ENCODE measurements at regions not wholly inside any gene's neighbourhood (a gene's known extent, or its start where the extent isn't known, plus 50 kb on each side); places are given as distances from the start of the nearest gene placed in this dataset.

DNA sequence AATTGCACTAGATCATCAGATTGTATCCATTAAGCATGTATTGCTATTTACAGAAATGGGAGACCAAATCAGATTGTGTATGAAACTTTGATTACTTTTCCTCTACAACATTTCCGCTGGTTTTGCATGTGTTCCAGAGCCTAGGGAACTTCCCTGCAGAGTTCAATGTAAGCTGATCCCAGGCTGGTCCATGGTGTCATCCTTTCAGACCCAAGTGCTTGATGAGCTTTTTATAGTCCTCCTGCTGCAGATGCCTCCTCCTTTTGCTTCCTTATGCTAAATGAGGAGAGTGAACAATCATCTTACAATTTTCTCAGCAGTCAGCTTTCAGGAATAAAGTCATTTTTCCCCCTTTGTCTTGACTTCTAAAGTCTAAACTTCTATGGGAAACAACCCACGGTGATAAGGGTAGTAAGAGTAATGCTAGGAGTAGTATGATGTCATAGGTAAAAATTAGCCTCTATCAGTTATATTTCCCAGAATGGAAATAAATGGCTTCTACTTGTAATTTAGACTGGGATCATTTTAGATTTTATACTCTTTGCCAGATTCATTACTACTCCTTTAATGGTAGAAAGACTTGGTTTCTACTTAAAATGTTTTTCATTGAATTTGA is 55.1 kb upstream of the SLC4A4 start:
- no peak for TF ChIP-seq CREB5 (CRISPR knock-in tag; IDR thresholded peaks at IDR 0.05; ENCODE audit: low read depth)
- TF ChIP-seq GLIS3 (CRISPR knock-in tag; IDR thresholded peaks at IDR 0.05) = no peak
- TF ChIP-seq ISL1 (CRISPR knock-in tag; IDR thresholded peaks at IDR 0.05) = no peak
- no peak for TF ChIP-seq ZFP3 (CRISPR knock-in tag; IDR thresholded peaks at IDR 0.05)
- no peak for TF ChIP-seq TCF4 (CRISPR knock-in tag; IDR thresholded peaks at IDR 0.05; ENCODE audit: borderline replicate concordance)
- TF ChIP-seq, protein P1, sequence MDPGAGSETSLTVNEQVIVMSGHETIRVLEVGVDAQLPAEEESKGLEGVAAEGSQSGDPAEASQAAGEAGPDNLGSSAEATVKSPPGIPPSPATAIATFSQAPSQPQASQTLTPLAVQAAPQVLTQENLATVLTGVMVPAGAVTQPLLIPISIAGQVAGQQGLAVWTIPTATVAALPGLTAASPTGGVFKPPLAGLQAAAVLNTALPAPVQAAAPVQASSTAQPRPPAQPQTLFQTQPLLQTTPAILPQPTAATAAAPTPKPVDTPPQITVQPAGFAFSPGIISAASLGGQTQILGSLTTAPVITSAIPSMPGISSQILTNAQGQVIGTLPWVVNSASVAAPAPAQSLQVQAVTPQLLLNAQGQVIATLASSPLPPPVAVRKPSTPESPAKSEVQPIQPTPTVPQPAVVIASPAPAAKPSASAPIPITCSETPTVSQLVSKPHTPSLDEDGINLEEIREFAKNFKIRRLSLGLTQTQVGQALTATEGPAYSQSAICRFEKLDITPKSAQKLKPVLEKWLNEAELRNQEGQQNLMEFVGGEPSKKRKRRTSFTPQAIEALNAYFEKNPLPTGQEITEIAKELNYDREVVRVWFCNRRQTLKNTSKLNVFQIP (CRISPR knock-in tag; IDR thresholded peaks at IDR 0.05; ENCODE audit: borderline replicate concordance, low read depth) = no peak
- TF ChIP-seq CSDC2 (CRISPR knock-in tag; IDR thresholded peaks at IDR 0.05) = no peak
- TF ChIP-seq BACH2 (CRISPR knock-in tag; IDR thresholded peaks at IDR 0.05; ENCODE audit: borderline replicate concordance) = no peak
- no peak for TF ChIP-seq PATZ1 (CRISPR knock-in tag; IDR thresholded peaks at IDR 0.05; ENCODE audit: borderline replicate concordance)
- TF ChIP-seq ESRRG (CRISPR knock-in tag; IDR thresholded peaks at IDR 0.05) = no peak
- TF ChIP-seq CSRNP3 (CRISPR knock-in tag; IDR thresholded peaks at IDR 0.05) = no peak

Measured in SK-N-SH treated with all-trans-retinoic acid at 6 μM for 48 hours (cell line).